ENCODE measurements at regions not wholly inside any gene's neighbourhood (a gene's known extent, or its start where the extent isn't known, plus 50 kb on each side); places are given as distances from the start of the nearest gene placed in this dataset.

- TF ChIP-seq CTCF (conservative IDR thresholded peaks at IDR 0.05; ENCODE audit: low read length) (no peak), EZH2phosphoT487 (IDR thresholded peaks at IDR 0.05; ENCODE audit: borderline replicate concordance) (no peak)
Measured at GRCh38 chr9:106655966-106656365, 207.0 kb upstream of the ZNF462 start.

All from Loucy (cell line).